Activated CD8-positive, alpha-beta T cell treated with anti-CD3 and anti-CD28 coated beads for 36 hours (primary cell): ENCODE measurements at regions not wholly inside any gene's neighbourhood (a gene's known extent, or its start where the extent isn't known, plus 50 kb on each side); places are given as distances from the start of the nearest gene placed in this dataset.
"Not testable (repeated sequence)": the region's sequence is repeated elsewhere in the genome, so short reads cannot be mapped to it uniquely, and the experiment has no call there.

Experiments
- ATAC-seq: fragments of 200-7000 bp; cut with Tn5 transposase; one replicate; pipeline ENCODE4 v1.10.0; 2021; ENCODE audit warnings: mild to moderate bottlenecking, moderate library complexity
- CTCF ChIA-PET: fragments of 350-600 bp; sonication (Branson Sonifier 250); formaldehyde crosslinking; loops from one replicate; lab custom pipeline; 2021; ENCODE audit warnings: antibody characterized with exemption; lab: Charles Lee
- POLR2A ChIA-PET: fragments of 350-600 bp; sonication (Branson Sonifier 250); formaldehyde crosslinking; loops from one replicate; lab custom pipeline; 2021; ENCODE audit warnings: antibody characterized with exemption; lab: Charles Lee
- DNase-seq: peaks from one replicate; pipeline ENCODE4 v3.0.0-alpha.2; 2020
- H3K27ac Mint-ChIP-seq: one replicate; pipeline ENCODE4 v1.8.0; 2021; ENCODE audit warnings: mild to moderate bottlenecking, mixed read lengths
- H3K27me3 Mint-ChIP-seq: one replicate; pipeline ENCODE4 v1.8.0; 2021; ENCODE audit warnings: mixed read lengths
- H3K36me3 Mint-ChIP-seq: one replicate; pipeline ENCODE4 v1.8.0; 2021; ENCODE audit warnings: low read depth, mixed read lengths
- H3K4me1 Mint-ChIP-seq: one replicate; pipeline ENCODE4 v1.8.0; 2021; ENCODE audit warnings: low read depth, mixed read lengths
- H3K4me3 Mint-ChIP-seq: one replicate; pipeline ENCODE4 v1.8.0; 2021; ENCODE audit warnings: mild to moderate bottlenecking, moderate library complexity, mixed read lengths
- H3K9me3 Mint-ChIP-seq: one replicate; pipeline ENCODE4 v1.8.0; 2021; ENCODE audit warnings: mixed read lengths
- intact Hi-C: fragments of 100-400 bp; cut with micrococcal nuclease; formaldehyde crosslinking; loops from one replicate; pipeline ENCODE4 v1.10.0; 2022
- TF ChIP-seq, protein P1 (sequence below): fragments of 200-600 bp; IDR thresholded peaks from one replicate; pipeline ENCODE4 v1.8.0; 2022; ENCODE audit warnings: antibody characterized with exemption, mild to moderate bottlenecking

DNA sequence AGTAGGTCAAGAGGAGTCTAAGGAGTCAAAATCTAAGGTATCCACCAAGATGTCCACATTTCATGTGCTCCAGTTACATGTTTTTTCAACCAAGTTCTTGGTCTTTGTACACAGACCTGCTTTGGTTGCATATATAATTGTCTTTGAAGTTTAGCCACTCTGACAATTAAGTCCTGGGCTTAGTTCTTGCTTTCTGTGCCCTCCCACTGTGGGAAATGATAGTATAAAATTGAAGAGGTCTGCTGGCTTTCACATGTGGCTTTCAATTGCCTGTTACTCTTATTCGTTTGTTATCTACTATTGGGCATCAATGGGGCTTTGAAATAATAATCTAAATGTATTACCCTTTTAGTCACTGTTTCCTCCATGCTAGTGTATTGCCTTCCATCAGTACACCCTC lies 72.8 kb downstream of the TBR1 start:
- ChIA-PET POLR2A (no interaction called here), CTCF (no interaction called here)
- no peak for ATAC-seq
- no peak for DNase-seq
- no peaks in the 10 kb centered on the region for H3K36me3 Mint-ChIP-seq
- H3K4me3 Mint-ChIP-seq: no peak overlapping the region
- no peak overlapping the region for H3K27ac Mint-ChIP-seq
- intact Hi-C loops: no loop called here
- H3K27me3 Mint-ChIP-seq: peaks cover 4% of the 10 kb centered on the region
- H3K9me3 Mint-ChIP-seq: no peaks in the 10 kb centered on the region
- no peaks in the 10 kb centered on the region for H3K4me1 Mint-ChIP-seq
- TF ChIP-seq, protein P1, sequence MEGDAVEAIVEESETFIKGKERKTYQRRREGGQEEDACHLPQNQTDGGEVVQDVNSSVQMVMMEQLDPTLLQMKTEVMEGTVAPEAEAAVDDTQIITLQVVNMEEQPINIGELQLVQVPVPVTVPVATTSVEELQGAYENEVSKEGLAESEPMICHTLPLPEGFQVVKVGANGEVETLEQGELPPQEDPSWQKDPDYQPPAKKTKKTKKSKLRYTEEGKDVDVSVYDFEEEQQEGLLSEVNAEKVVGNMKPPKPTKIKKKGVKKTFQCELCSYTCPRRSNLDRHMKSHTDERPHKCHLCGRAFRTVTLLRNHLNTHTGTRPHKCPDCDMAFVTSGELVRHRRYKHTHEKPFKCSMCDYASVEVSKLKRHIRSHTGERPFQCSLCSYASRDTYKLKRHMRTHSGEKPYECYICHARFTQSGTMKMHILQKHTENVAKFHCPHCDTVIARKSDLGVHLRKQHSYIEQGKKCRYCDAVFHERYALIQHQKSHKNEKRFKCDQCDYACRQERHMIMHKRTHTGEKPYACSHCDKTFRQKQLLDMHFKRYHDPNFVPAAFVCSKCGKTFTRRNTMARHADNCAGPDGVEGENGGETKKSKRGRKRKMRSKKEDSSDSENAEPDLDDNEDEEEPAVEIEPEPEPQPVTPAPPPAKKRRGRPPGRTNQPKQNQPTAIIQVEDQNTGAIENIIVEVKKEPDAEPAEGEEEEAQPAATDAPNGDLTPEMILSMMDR: no peak

DNA sequence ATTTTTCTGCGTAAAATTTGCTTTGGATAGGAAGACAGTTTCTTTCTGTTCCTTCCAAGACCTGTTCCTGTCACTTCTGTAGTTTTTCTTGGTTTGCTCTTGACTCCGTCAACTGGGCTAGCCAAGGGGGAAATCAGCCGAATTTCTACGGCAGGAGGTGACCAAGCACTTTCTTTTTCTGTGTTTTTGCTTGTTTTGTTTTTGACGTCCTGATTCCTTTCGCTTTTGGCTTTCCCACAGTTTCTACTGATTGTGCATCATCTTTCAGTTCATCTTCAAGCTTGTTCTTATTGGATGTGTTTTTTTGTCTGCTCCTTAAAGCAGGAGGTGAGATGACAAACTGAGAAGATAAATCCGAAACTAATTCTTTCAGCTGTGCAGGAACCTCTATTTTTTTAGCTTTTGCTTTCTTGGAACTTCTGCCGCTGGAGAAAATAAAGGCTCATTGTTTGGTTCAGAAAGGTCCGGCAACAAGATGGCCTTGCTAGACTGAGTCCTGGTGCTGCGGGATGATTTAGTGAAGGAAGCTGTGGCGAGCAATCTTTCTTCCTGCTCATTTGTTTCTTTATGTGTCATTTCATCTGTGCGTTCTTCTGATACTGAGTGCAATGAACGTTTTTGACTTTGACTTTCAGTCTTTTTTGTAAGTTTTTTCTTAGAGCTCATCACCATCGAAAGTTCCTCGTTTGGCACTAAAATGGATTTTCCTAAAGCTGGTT lies 85.0 kb downstream of the TBR1 start:
- H3K27me3 Mint-ChIP-seq: peaks cover 12% of the 10 kb centered on the region
- CTCF ChIA-PET, H3K27ac Mint-ChIP-seq, H3K9me3 Mint-ChIP-seq, H3K4me1 Mint-ChIP-seq, POLR2A ChIA-PET, intact Hi-C loops, H3K36me3 Mint-ChIP-seq: not testable (repeated sequence)
- H3K4me3 Mint-ChIP-seq: peak overlapping the region; percentile 77
- DNase-seq (peak; percentile 8), ATAC-seq (peak; percentile 49)

DNA sequence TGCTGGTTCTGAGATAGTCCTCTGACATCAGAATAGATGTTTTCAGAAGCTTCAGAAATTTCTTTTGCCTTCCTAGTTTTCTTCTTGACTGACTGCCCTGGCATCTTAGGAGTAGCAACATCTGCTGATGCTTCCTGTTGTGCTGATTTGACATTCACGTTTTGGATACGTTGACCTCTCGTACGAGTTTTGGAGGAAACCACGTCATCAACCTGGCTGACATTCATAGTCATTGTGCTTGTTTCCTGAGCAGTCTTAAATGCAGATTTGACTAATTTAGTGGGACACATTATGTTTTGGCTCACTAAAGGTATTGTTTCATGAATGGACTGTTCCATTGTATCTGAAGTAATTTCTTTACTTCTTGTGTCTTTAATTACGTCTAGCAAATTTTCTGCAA lies 86.2 kb downstream of the TBR1 start:
- DNase-seq, H3K27ac Mint-ChIP-seq, CTCF ChIA-PET, intact Hi-C loops, POLR2A ChIA-PET, H3K36me3 Mint-ChIP-seq, H3K4me1 Mint-ChIP-seq, H3K4me3 Mint-ChIP-seq, H3K9me3 Mint-ChIP-seq: not testable (repeated sequence)
- ATAC-seq: peak; percentile 53
- peaks cover 12% of the 10 kb centered on the region for H3K27me3 Mint-ChIP-seq

DNA sequence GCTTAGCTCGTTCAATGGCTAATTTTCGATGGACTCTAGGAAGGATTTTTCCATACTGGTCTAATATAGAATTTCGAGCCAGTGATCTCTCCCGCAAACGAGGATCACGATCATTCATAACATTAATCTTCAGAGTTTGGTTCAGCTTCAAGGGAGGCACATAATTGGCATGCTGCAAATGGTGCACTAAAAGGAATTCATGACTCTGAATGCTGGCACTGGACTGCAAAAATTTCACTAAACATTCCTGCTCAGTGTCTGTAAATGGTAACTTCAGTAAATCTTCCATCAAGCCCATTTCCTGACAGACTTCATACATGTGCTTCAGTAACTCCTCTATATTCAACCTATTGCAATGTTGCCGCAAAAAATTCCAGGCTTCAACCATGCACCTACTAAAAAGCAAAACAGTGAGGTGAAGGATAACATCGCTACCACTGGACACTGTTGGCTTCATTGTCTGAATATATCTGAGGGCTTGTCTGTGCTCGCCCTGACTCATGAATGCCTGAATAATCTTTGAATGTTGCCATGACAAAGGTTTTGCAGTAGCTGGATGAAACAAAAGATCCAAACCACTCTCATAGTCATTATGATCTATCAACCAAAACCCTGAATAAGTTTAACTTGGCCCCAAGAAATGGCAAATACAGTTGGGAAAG lies 88.7 kb downstream of the TBR1 start:
- DNase-seq, H3K4me3 Mint-ChIP-seq, H3K9me3 Mint-ChIP-seq, H3K27ac Mint-ChIP-seq, ATAC-seq, intact Hi-C loops, H3K36me3 Mint-ChIP-seq, CTCF ChIA-PET, POLR2A ChIA-PET, H3K4me1 Mint-ChIP-seq: not testable (repeated sequence)
- H3K27me3 Mint-ChIP-seq: peaks cover 15% of the 10 kb centered on the region

DNA sequence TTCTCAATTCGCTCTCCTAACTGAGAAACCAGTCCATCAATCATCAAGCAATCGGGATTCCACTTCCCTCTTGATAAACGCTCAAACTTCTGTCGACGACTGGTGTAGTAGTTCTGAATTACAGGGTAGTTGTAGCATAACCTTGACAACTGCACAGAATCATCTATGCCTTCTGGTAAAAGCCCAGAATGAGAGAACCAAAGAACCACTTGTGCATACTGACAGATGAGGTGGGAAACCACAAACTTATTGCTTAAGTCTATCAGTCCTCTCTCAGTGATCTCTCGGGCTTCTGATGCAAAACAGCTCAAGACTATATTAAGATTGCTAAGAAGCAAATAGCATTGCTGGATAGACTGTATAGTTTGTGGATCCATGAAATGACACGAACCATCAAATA lies 89.4 kb downstream of the TBR1 start:
- H3K4me1 Mint-ChIP-seq, intact Hi-C loops, ATAC-seq, H3K4me3 Mint-ChIP-seq, POLR2A ChIA-PET, H3K9me3 Mint-ChIP-seq, H3K27ac Mint-ChIP-seq, CTCF ChIA-PET, DNase-seq, H3K36me3 Mint-ChIP-seq: not testable (repeated sequence)
- H3K27me3 Mint-ChIP-seq: peaks cover 15% of the 10 kb centered on the region

DNA sequence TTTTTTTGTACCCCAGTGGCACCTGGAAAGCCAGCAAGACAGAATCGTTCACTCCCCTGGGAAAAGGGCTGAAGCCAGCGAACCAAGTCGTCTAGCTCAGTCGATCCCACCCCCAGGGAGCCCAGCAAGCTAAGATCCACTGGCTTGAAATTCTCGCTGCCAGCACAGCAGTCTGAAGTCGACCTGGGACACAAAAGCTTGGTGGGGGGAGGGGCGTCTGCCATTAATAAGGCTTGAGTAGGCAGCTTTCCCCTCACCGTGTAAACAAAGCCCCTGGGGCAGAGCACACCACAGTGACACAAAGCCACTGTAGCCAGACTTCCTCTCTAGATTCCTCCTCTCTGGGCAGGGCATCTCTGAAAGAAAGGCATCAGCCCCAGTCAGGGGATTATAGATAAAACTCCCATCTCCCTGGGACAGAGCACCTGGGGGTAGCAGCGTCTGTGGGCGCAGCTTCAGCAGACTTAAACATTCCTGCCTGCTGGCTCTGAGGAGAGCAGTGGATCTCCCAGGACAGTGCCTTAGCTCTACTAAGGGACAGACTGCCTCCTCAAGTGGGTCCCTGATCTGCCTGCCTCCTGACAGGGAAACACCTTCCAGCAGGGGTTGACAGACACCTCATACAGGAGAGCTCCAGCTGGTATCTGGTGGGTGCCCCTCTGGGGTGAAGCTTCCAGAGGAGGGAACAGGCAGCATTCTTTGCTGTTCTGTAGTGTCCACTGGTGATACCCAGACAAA lies 97.4 kb downstream of the TBR1 start:
- CTCF ChIA-PET, H3K27ac Mint-ChIP-seq: not testable (repeated sequence)

DNA sequence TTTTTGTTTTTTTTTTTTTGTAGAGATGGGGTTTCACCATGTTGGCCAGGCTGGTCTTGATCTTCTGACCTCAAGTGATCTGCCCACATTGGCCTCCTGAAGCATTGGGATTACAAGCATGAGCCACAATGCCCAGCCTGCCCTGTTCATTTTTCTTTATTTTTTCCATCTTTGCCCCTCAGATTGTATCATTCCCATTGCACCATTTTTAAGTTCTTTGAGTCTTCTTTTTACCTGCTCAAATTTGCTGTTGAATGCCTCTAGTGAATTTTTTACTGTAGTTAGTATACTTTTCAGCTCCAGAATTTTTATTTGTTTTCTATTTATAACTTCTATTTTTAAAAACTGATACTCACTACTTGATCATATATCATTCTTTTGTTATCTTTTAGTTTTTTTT lies 101.4 kb upstream of the SLC4A10 start:
- POLR2A ChIA-PET: interaction anchor here (0.6 kb wide), 1 partner anchor 287 kb away, joined by 3 read pairs; no protein-coding TSS in a partner anchor

More for the DNA sequence above, 97.4 kb downstream of the TBR1 start:
- H3K27me3 Mint-ChIP-seq, ATAC-seq, H3K4me1 Mint-ChIP-seq, POLR2A ChIA-PET, H3K4me3 Mint-ChIP-seq, DNase-seq, intact Hi-C loops, H3K36me3 Mint-ChIP-seq, H3K9me3 Mint-ChIP-seq: not testable (repeated sequence)

More for the DNA sequence above, 101.4 kb upstream of the SLC4A10 start:
- H3K27ac Mint-ChIP-seq: no peak overlapping the region
- H3K36me3 Mint-ChIP-seq: no peaks in the 10 kb centered on the region
- no peaks in the 10 kb centered on the region for H3K27me3 Mint-ChIP-seq
- H3K4me3 Mint-ChIP-seq: no peak overlapping the region
- ATAC-seq (no peak), DNase-seq (no peak)
- peaks cover 9% of the 10 kb centered on the region for H3K9me3 Mint-ChIP-seq
- CTCF ChIA-PET: no interaction called here
- TF ChIP-seq, protein P1: no peak
- no peaks in the 10 kb centered on the region for H3K4me1 Mint-ChIP-seq
- intact Hi-C loops: no loop called here
